GM21529 (cell line): ENCODE measurements at regions not wholly inside any gene's neighbourhood (a gene's known extent, or its start where the extent isn't known, plus 50 kb on each side); places are given as distances from the start of the nearest gene placed in this dataset.

ENCODE experiments used
- ATAC-seq: cut with Tn5 transposase; IDR thresholded peaks from one replicate; pipeline ENCODE4 v1.9.1; 2021; ENCODE audit not compliant: unreplicated experiment

GRCh38 chr16:86134802-86135461 lies 236.0 kb downstream of the IRF8 start:
- ATAC-seq, result no peak

DNA sequence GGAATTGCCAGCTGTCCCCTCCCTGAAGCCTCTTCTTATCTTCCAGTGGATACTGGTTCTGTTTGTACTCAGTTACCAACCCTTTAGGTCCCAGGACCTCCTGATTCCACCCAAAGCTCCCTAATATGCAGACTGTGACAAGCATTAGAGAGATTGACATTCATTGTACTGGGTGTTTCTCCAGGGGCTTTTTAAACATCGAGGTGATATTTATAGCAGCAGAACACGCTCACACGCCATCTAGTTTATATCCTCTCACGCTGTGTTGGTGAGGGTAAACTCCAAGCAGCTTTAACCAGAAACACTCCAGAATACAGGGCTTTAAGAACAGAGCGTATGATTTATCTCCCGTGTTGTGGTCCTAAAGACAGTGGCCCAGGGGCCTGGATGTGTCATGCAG lies 238.4 kb downstream of the IRF8 start:
- no peak for ATAC-seq

DNA sequence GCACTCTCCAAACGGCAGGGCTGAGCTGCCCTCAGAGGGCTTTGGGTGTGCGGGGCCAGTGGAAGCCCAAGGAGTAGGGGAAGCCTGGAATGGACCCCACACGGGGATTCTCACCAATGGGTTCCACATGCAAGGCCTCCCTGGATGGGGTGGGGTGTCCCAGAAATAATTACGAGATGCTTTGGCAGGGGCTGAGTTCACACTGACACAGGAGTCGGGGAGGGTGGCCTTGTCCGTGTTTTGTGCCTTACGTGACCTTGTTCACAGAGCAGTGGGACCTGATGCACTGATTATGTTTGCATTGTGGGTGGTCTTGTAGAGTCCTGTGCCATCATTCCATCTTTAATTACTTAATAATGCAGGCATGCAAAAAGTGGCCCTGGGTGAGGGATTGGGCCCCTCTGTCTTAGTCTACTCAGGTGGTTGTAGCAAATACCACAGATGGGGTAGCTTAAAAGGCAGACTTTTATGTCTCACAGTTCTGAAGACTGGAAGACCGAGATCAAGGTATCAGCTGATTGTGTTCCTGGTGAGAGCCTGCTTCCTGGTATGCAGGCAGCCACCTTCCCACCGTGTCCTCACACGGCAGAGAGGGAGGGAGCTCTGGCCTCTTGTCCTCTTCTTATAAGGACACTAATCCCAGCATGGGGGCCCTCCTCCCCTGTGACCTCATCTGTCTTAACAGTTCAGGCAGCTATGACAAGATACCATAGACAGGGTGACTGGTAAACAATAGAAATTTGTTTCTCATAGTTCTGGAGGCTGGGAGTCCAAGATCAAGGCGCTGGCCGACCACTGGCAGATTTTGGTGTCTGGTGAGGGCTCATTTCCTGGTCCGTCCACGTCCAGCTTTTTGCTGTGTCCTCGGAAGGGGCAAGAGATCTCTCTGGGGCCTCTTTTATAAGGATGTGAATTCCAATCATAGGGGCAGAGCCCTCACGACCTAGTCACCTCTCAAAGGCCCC lies 239.4 kb downstream of the IRF8 start:
- no peak for ATAC-seq

- ATAC-seq, result no peak
These were observed 243.9 kb downstream of the IRF8 start for GRCh38 chr16:86142801-86143236.

- ATAC-seq, result no peak
These were observed 244.7 kb downstream of the IRF8 start for GRCh38 chr16:86143666-86144065.

DNA sequence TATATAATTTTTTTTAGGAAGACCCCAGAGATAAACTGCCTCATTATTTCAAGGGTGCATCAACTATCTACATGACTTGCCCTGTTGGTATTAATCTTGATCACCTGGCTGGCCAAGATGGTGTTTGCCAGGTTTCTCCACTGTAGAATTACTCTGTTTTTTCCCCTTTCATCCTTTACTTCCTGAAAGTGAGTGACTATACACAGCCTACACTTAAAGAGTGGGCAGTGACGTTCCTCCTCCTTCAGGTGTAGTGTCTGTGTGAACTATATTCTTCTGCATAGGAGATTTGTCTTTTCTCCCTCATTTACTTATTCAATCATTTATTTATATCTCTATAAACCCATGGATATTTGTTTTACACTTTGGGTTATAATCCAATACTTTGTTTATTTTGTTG lies 246.7 kb downstream of the IRF8 start:
- ATAC-seq, result no peak

GRCh38 chr16:86150641-86151238 lies 251.8 kb downstream of the IRF8 start:
- no peak for ATAC-seq

- ATAC-seq, result no peak
These were observed 252.4 kb downstream of the IRF8 start for GRCh38 chr16:86151239-86151851.

GRCh38 chr16:86156155-86156554 lies 257.2 kb downstream of the IRF8 start:
- ATAC-seq, result no peak

- ATAC-seq, result no peak
These were observed 258.8 kb downstream of the IRF8 start for GRCh38 chr16:86157616-86158247.

DNA sequence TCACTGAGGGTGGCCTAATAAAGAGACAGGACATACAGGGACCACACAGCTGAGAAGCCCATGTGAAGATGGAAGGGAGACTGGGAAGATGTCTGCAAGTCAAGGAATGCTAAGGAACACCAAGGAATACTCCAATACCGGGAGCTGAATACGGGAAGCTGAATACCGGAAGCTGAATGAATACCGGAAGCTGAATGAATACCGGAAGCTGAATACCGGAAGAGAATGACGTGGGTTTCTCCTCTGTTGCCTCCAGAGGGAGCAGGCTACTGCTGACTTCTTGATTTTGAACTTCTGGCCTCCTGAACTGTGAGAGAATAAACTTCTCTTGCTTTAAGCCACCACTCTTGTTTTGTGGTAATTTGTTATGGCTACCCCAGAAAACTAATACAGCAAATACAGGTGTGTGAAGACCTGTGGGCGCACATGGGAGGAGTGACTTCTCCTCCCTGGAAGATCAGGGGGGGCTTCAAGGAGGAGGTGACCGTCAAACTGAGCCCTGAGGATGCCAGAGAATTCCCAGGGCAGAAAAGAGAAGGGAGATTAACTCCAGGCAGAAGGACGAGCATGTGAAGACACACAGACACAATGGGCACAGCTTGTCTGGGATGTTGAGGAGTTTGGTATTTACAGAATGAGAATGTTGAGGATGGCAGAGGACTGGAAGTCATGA lies 259.9 kb downstream of the IRF8 start:
- ATAC-seq, result no peak

DNA sequence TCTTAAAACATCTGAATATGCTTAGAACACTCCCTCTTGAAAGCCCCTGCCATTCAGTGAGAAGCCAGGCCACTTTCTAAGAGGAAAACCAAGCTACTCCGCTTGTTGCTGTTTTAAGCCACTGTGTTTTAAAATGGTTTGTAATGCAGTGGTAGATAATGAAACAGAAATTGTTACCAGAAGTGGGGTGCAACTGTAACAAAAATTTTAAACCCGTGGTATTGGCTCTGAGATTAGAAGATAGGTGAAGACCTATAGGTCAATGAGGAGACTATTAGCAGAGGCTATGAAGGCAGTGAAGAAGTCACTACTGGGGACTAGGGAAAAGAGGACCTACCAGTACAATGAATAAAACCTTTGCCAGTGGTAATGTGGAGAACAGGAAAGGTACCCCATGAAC lies 266.5 kb downstream of the IRF8 start:
- no peak for ATAC-seq

GRCh38 chr16:86166414-86166813 lies 267.5 kb downstream of the IRF8 start:
- no peak for ATAC-seq

DNA sequence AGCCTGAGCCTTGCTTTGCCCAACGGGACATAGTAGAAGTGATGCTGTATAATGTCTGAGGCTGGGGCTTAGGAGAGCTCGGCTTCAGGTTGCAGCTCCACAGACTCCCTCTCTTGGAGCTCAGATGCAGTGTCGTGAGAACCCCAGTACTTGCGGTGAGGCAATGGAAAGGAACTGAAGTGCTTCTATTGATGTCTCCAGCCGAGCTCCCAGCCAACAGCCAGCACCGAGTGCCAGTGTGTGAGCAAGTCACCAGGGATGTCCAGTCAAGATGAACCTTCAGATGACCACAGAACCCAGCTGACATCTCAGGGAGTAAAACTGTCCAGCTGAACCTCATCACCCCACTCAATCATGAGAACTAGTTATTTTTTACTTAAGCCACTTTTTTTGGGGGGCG lies 268.1 kb downstream of the IRF8 start:
- ATAC-seq, result no peak

DNA sequence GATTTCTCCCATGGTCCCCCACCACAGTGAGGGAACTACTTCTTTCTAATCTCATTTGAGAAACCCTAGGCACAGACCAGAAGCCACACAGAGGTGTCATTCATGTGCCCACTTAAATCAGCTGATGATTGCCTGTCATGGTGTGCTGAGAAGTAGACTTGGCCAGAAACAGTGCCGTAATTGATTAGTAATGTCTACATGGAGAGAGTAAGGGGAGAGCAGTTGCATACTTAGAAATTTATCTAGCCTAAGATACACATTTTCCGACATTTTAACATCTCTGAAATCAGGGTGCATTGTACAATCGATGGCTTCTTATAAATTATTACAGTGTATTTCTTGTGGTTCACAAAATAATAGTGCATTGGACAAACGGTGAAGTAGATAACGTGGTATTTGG lies 271.8 kb downstream of the IRF8 start:
- no peak for ATAC-seq

DNA sequence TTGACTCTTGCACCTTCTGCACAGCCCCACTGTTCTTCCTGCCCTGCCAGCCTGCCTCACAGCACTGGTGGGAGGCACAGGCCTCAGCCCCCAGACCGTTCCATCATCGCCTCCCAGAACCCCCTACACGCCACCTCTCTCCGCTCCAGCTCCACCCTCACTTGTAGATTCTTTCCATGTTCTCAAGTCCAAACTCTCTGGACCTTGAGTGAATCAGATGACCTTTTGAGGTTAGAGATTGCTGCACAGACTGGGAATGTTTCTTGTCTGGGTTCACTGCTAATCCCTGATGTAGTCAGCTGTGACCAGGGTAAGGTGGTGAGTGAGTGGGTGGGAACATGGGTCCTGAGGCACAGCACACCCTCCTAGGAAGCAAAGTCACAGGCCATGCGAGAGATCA lies 272.4 kb downstream of the IRF8 start:
- no peak for ATAC-seq

- ATAC-seq, result no peak
These were observed 276.9 kb downstream of the IRF8 start for GRCh38 chr16:86175816-86176215.

DNA sequence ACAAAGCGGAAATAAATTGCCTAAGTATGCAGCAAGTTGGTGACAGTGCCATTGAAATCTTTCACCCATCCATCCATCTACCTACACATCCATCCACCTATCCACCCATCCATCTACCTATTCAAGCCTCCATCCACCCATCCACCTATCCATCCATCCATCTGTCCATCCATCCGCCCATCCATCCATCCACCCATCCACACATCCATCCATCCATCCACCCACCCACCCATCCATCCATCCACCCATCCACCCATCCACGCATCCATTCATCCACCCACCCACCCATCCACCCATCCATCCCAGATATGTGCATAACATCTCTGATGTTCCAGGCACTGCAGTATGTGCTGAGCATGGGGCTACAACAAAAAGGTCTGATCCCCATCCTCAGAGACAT lies 277.5 kb downstream of the IRF8 start:
- ATAC-seq, result no peak

DNA sequence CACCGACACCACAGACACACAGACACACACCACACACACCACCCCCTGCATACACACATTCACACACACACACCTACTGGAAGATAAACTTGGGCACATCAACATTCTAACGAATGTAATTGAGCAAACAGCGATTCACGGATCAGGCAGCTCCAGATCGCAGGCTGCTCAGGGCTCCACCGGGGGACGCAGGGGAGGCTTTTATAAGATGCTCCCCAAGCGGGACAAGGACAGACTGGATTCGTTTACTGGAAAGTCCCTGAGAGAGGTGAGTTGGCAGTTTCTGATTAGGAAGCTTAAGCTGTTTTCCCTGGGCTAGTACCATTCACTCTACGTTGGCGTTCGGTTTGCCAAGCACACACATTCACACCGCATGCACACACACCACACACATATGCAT lies 281.3 kb downstream of the IRF8 start:
- no peak for ATAC-seq

DNA sequence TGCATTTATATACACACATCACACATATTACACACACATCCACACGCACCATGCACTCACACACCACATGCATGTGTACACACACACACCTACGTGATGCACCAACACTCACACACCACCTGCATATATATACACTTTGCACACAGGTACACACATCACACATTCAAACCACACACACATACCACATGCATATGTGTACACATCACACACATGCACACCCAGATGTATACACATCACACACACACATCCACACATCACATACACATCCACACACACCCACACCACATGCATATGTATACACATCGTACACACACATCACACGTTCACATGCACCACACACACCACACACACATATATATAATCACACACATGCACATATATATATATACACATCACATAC lies 281.8 kb downstream of the IRF8 start:
- no peak for ATAC-seq
